Uterus (tissue), 2 donors: ENCODE measurements at regions not wholly inside any gene's neighbourhood (a gene's known extent, or its start where the extent isn't known, plus 50 kb on each side); places are given as distances from the start of the nearest gene placed in this dataset.

Source experiments
- CTCF ChIP-seq, 4 experiments: fragments of 200-600 bp in 2 of 4; fragments of 450-650 bp in 2 of 4; sonication (generic) in 2 of 4; IDR thresholded peaks; one replicate each; pipeline ENCODE4 v1.5.1; 2016 to 2019; ENCODE audit warnings: antibody characterized with exemption in 4 of 4, mild to moderate bottlenecking in 2 of 4, moderate library complexity in 1 of 4
- POLR2A ChIP-seq, 2 donors: fragments of 450-650 bp; IDR thresholded peaks; one replicate each; pipeline ENCODE4 v1.6.1; 2016; ENCODE audit warnings: antibody characterized with exemption in 2 of 2, mild to moderate bottlenecking in 1 of 2, moderate library complexity in 1 of 2

GRCh38 chr11:95589893-95590612, 199.5 kb downstream of the FAM76B start:
- TF ChIP-seq CTCF (IDR thresholded peaks at IDR 0.05), result no peak
- no peak for TF ChIP-seq POLR2A (IDR thresholded peaks at IDR 0.05)
